ENCODE measurements at regions not wholly inside any gene's neighbourhood (a gene's known extent, or its start where the extent isn't known, plus 50 kb on each side); places are given as distances from the start of the nearest gene placed in this dataset.

- TF ChIP-seq CTCF (conservative IDR thresholded peaks at IDR 0.05; ENCODE audit: low read length) (no peak), EZH2phosphoT487 (IDR thresholded peaks at IDR 0.05; ENCODE audit: borderline replicate concordance) (no peak)
Observed at GRCh38 chr9:99560561-99560960, 261.1 kb upstream of the NR4A3 start.
